ENCODE measurements at regions not wholly inside any gene's neighbourhood (a gene's known extent, or its start where the extent isn't known, plus 50 kb on each side); places are given as distances from the start of the nearest gene placed in this dataset.

DNA sequence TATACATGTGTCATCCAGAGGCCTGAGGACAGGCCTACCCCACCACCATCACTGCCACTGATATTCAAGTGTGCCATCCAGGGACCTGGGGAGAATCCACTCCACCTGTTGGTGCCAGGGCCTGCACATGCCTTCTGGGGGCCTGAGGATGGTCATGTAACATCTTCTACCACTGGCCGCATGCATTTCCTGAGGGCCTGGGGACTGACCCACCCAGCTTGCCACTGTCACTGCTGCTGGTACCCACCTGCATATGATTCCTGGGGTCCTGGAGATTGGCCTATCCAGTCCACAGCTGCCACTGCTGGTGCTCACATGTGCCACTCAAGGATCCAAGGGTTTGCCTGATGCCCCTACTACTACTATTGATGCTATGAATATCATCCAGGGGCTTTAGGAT is 184.3 kb upstream of the SYNCRIP start:
- no peak for ATAC-seq
- TF ChIP-seq ESRRG (CRISPR knock-in tag; IDR thresholded peaks at IDR 0.05): no peak
- no peak for TF ChIP-seq TCF4 (CRISPR knock-in tag; IDR thresholded peaks at IDR 0.05; ENCODE audit: borderline replicate concordance)
- no peak for TF ChIP-seq SNAI2 (CRISPR knock-in tag; IDR thresholded peaks at IDR 0.05)
- TF ChIP-seq PPARA (CRISPR knock-in tag; IDR thresholded peaks at IDR 0.05; ENCODE audit: borderline replicate concordance): no peak
- no peak for TF ChIP-seq CSDC2 (CRISPR knock-in tag; IDR thresholded peaks at IDR 0.05)
- no peak for TF ChIP-seq TSHZ2 (CRISPR knock-in tag; IDR thresholded peaks at IDR 0.05)
- TF ChIP-seq CREB5 (CRISPR knock-in tag; IDR thresholded peaks at IDR 0.05; ENCODE audit: low read depth): no peak
- TF ChIP-seq ZNF70 (CRISPR knock-in tag; IDR thresholded peaks at IDR 0.05): no peak
- TF ChIP-seq BACH2 (CRISPR knock-in tag; IDR thresholded peaks at IDR 0.05; ENCODE audit: borderline replicate concordance): no peak
- TF ChIP-seq ZC3H10 (CRISPR knock-in tag; IDR thresholded peaks at IDR 0.05): no peak

DNA sequence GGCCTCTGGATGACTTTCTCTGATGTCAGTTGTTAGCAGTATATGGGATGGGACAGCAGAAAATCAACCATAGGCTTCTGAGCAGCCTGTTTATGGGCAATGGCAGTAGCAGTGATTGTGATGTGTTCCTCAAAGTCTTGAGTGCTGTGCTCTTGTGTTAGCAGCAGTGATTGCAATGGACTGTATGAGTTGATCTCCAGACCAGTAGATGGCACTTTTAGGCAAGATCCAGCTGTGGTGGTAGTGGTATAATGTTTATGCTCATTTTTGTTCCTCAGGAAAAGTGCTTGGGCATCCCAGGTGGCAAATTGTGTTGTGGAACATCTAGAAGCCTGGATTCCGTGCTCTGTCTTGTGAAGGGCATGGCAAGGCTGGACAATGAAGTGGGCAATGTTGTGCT is 181.6 kb upstream of the SYNCRIP start:
- TF ChIP-seq PPARA (CRISPR knock-in tag; IDR thresholded peaks at IDR 0.05; ENCODE audit: borderline replicate concordance): no peak
- no peak for TF ChIP-seq ESRRG (CRISPR knock-in tag; IDR thresholded peaks at IDR 0.05)
- TF ChIP-seq, protein P1, sequence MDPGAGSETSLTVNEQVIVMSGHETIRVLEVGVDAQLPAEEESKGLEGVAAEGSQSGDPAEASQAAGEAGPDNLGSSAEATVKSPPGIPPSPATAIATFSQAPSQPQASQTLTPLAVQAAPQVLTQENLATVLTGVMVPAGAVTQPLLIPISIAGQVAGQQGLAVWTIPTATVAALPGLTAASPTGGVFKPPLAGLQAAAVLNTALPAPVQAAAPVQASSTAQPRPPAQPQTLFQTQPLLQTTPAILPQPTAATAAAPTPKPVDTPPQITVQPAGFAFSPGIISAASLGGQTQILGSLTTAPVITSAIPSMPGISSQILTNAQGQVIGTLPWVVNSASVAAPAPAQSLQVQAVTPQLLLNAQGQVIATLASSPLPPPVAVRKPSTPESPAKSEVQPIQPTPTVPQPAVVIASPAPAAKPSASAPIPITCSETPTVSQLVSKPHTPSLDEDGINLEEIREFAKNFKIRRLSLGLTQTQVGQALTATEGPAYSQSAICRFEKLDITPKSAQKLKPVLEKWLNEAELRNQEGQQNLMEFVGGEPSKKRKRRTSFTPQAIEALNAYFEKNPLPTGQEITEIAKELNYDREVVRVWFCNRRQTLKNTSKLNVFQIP (CRISPR knock-in tag; IDR thresholded peaks at IDR 0.05; ENCODE audit: borderline replicate concordance, low read depth): no peak
- no peak for TF ChIP-seq TSHZ2 (CRISPR knock-in tag; IDR thresholded peaks at IDR 0.05)
- no peak for TF ChIP-seq ZNF8 (CRISPR knock-in tag; IDR thresholded peaks at IDR 0.05)
- no peak for TF ChIP-seq OSR1 (CRISPR knock-in tag; IDR thresholded peaks at IDR 0.05)
- TF ChIP-seq, protein P2, sequence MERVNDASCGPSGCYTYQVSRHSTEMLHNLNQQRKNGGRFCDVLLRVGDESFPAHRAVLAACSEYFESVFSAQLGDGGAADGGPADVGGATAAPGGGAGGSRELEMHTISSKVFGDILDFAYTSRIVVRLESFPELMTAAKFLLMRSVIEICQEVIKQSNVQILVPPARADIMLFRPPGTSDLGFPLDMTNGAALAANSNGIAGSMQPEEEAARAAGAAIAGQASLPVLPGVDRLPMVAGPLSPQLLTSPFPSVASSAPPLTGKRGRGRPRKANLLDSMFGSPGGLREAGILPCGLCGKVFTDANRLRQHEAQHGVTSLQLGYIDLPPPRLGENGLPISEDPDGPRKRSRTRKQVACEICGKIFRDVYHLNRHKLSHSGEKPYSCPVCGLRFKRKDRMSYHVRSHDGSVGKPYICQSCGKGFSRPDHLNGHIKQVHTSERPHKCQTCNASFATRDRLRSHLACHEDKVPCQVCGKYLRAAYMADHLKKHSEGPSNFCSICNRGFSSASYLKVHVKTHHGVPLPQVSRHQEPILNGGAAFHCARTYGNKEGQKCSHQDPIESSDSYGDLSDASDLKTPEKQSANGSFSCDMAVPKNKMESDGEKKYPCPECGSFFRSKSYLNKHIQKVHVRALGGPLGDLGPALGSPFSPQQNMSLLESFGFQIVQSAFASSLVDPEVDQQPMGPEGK (CRISPR knock-in tag; IDR thresholded peaks at IDR 0.05; ENCODE audit: borderline replicate concordance): no peak
- TF ChIP-seq SNAI2 (CRISPR knock-in tag; IDR thresholded peaks at IDR 0.05): no peak
- no peak for TF ChIP-seq CSDC2 (CRISPR knock-in tag; IDR thresholded peaks at IDR 0.05)
- TF ChIP-seq, protein P3, sequence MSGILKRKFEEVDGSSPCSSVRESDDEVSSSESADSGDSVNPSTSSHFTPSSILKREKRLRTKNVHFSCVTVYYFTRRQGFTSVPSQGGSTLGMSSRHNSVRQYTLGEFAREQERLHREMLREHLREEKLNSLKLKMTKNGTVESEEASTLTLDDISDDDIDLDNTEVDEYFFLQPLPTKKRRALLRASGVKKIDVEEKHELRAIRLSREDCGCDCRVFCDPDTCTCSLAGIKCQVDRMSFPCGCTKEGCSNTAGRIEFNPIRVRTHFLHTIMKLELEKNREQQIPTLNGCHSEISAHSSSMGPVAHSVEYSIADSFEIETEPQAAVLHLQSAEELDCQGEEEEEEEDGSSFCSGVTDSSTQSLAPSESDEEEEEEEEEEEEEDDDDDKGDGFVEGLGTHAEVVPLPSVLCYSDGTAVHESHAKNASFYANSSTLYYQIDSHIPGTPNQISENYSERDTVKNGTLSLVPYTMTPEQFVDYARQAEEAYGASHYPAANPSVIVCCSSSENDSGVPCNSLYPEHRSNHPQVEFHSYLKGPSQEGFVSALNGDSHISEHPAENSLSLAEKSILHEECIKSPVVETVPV (CRISPR knock-in tag; IDR thresholded peaks at IDR 0.05): no peak

DNA sequence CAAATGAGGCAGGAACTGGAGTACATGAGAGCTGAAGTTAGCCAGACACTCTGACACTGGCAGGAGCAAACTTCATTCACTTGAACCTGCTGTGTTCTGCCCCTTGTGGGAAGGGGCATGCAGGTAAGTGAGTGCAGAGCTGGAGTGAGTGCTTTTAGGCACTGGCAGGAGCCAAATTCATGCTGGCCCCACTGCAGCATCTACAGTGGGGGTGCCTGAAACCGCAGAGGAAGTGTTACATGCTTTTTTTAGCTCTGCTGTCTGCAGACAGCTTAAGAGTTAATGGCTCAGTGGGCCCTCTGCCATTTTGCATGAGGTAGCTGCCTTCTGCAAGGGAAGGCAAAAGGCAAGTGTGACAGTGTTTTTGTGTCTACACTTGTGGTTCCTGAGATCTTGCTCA is 167.9 kb upstream of the SYNCRIP start:
- no peak for TF ChIP-seq ZNF70 (CRISPR knock-in tag; IDR thresholded peaks at IDR 0.05)
- no peak for TF ChIP-seq TSHZ2 (CRISPR knock-in tag; IDR thresholded peaks at IDR 0.05)
- TF ChIP-seq, protein P2 (CRISPR knock-in tag; IDR thresholded peaks at IDR 0.05; ENCODE audit: borderline replicate concordance): no peak
- TF ChIP-seq, protein P1 (CRISPR knock-in tag; IDR thresholded peaks at IDR 0.05; ENCODE audit: borderline replicate concordance, low read depth): no peak
- no peak for ATAC-seq

More for the DNA sequence above, 181.6 kb upstream of the SYNCRIP start:
- no peak for ATAC-seq

Measured in SK-N-SH treated with all-trans-retinoic acid at 6 μM for 48 hours (cell line).